PC-9 (cell line): ENCODE measurements at regions not wholly inside any gene's neighbourhood (a gene's known extent, or its start where the extent isn't known, plus 50 kb on each side); places are given as distances from the start of the nearest gene placed in this dataset.

Source experiments
- CTCF ChIP-seq: fragments of 200-600 bp; sonication (generic); conservative IDR thresholded peaks from 2 replicates; pipeline ENCODE4 v1.6.1; 2017; ENCODE audit warnings: mixed run types, antibody characterized with exemption, mild to moderate bottlenecking, moderate library complexity
- EZH2 ChIP-seq: fragments of 200-600 bp; sonication (generic); IDR thresholded peaks from 2 replicates; pipeline ENCODE4 v1.8.0; 2017; ENCODE audit warnings: antibody characterized with exemption, low read depth

GRCh38 chr5:31008231-31008630, 185.3 kb upstream of the CDH6 start:
- TF ChIP-seq CTCF (no peak), EZH2 (no peak)
